Mesenchymal stem cell (in vitro differentiated cells and primary cell): ENCODE measurements at regions not wholly inside any gene's neighbourhood (a gene's known extent, or its start where the extent isn't known, plus 50 kb on each side); places are given as distances from the start of the nearest gene placed in this dataset.

Source experiments
- DNase-seq: peaks from one replicate; pipeline ENCODE4 v3.0.0-alpha.2; 2013
- H2AFZ ChIP-seq: one replicate; pipeline ENCODE4 v1.6.1; 2013; ENCODE audit warnings: low read depth, mild to moderate bottlenecking, control low read depth, inconsistent platforms, low read length, moderate library complexity
- H2AK5ac ChIP-seq: 2 replicates; pipeline ENCODE4 v1.6.1; 2013; ENCODE audit warnings: low read length, moderate library complexity, mild to moderate bottlenecking, inconsistent platforms; ENCODE audit not compliant: severe bottlenecking
- H2BK120ac ChIP-seq: one replicate; pipeline ENCODE4 v1.6.1; 2013; ENCODE audit warnings: low read depth, mild to moderate bottlenecking, inconsistent platforms, low read length, moderate library complexity
- H2BK12ac ChIP-seq, 2 experiments: one replicate each; pipeline ENCODE4 v1.6.1; 2013; ENCODE audit warnings: inconsistent platforms in 2 of 2, low read length in 2 of 2, mild to moderate bottlenecking in 2 of 2, moderate library complexity in 2 of 2, control low read depth in 1 of 2
- H2BK15ac ChIP-seq: one replicate; pipeline ENCODE4 v1.6.1; 2013; ENCODE audit warnings: mild to moderate bottlenecking, low read depth, inconsistent platforms; ENCODE audit not compliant: poor library complexity, severe bottlenecking
- H2BK5ac ChIP-seq: 2 replicates; pipeline ENCODE4 v1.6.1; 2013; ENCODE audit warnings: low read depth, mild to moderate bottlenecking, low read length, control low read depth, inconsistent platforms; ENCODE audit not compliant: poor library complexity, severe bottlenecking
- H3K14ac ChIP-seq, 2 experiments: one replicate each; pipeline ENCODE4 v1.6.1; 2013; ENCODE audit warnings: inconsistent platforms in 2 of 2, low read length in 2 of 2, control low read depth in 1 of 2, mild to moderate bottlenecking in 1 of 2, moderate library complexity in 1 of 2
- H3K18ac ChIP-seq, 2 experiments: one replicate each; pipeline ENCODE4 v1.6.1; 2013; ENCODE audit warnings: inconsistent platforms in 2 of 2, low read length in 2 of 2, control low read depth in 1 of 2, low read depth in 1 of 2, mild to moderate bottlenecking in 1 of 2
- H3K23ac ChIP-seq, 2 experiments: one replicate each; pipeline ENCODE4 v1.6.1; 2013; ENCODE audit warnings: inconsistent platforms in 2 of 2, low read length in 2 of 2, mild to moderate bottlenecking in 2 of 2, moderate library complexity in 2 of 2, control low read depth in 1 of 2
- H3K27ac ChIP-seq: 2 replicates; pipeline ENCODE4 v1.5.1; 2013; ENCODE audit warnings: mild to moderate bottlenecking, moderate library complexity, low read length, control low read depth, inconsistent platforms; ENCODE audit not compliant: poor library complexity, severe bottlenecking
- H3K27me3 ChIP-seq, 2 experiments: 2 replicates each; pipeline versions ENCODE4 v1.6.1 to v1.7.0; 2013; ENCODE audit warnings: low read length in 2 of 2, mild to moderate bottlenecking in 2 of 2, moderate library complexity in 2 of 2, control low read depth in 1 of 2, inconsistent platforms in 1 of 2; ENCODE audit not compliant: control insufficient read depth in 1 of 2, insufficient read depth in 1 of 2
- H3K36me3 ChIP-seq, 2 experiments: 2 replicates each; pipeline versions ENCODE4 v1.6.1 to v1.7.0; 2013; ENCODE audit warnings: low read length in 2 of 2, control low read depth in 1 of 2, inconsistent platforms in 1 of 2, low read depth in 1 of 2, mild to moderate bottlenecking in 1 of 2; ENCODE audit not compliant: insufficient read depth in 2 of 2, control insufficient read depth in 1 of 2
- H3K4ac ChIP-seq, 2 experiments: one replicate each; pipeline ENCODE4 v1.6.1; 2013; ENCODE audit warnings: inconsistent platforms in 2 of 2, low read length in 2 of 2, mild to moderate bottlenecking in 2 of 2, moderate library complexity in 2 of 2, control low read depth in 1 of 2, low read depth in 1 of 2
- H3K4me1 ChIP-seq: 2 replicates; pipeline ENCODE4 v1.6.1; 2013; ENCODE audit warnings: low read depth, low read length, control low read depth; ENCODE audit not compliant: control insufficient read depth, insufficient read depth
- H3K4me2 ChIP-seq: 2 replicates; pipeline ENCODE4 v1.6.1; 2013; ENCODE audit warnings: low read length, mild to moderate bottlenecking, inconsistent platforms; ENCODE audit not compliant: poor library complexity, severe bottlenecking
- H3K4me3 ChIP-seq, 2 experiments: 2 replicates each; pipeline versions ENCODE4 v1.5.1 to v1.7.0; 2013; ENCODE audit warnings: low read length in 2 of 2, mild to moderate bottlenecking in 2 of 2, control low read depth in 1 of 2, low read depth in 1 of 2; ENCODE audit not compliant: insufficient read depth in 1 of 2
- H3K79me1 ChIP-seq: replicated peaks from 2 replicates; pipeline ENCODE4 v1.6.1; 2013; ENCODE audit warnings: mild to moderate bottlenecking, control low read depth, low read length, inconsistent platforms; ENCODE audit not compliant: poor library complexity, severe bottlenecking
- H3K9ac ChIP-seq: 2 replicates; pipeline ENCODE4 v1.7.0; 2013; ENCODE audit warnings: mild to moderate bottlenecking, low read length, moderate library complexity
- H3K9me3 ChIP-seq: 2 replicates; pipeline ENCODE4 v1.7.0; 2013; ENCODE audit warnings: mild to moderate bottlenecking, low read length; ENCODE audit not compliant: control insufficient read depth
- H4K8ac ChIP-seq: one replicate; pipeline ENCODE4 v1.6.1; 2013; ENCODE audit warnings: inconsistent platforms, mild to moderate bottlenecking, low read length, moderate library complexity
- H4K91ac ChIP-seq: one replicate; pipeline ENCODE4 v1.6.1; 2013; ENCODE audit warnings: mild to moderate bottlenecking, low read length, inconsistent platforms
- WGBS: methylation state at CpG from one replicate; pipeline ENCODE4 v1.1.7; 2013; ENCODE audit warnings: mixed read lengths; 5-methylcytosine and 5-hydroxymethylcytosine counted together

- peaks cover 2% of the 10 kb centered on the region for H3K9me3 ChIP-seq
- H3K4me3 ChIP-seq = no peak overlapping the region
- no peak overlapping the region for H2AK5ac ChIP-seq
- no peak overlapping the region for H3K18ac ChIP-seq
- no peak overlapping the region for H2BK5ac ChIP-seq
- no peaks in the 10 kb centered on the region for H3K79me1 ChIP-seq
- no peak overlapping the region for H3K4ac ChIP-seq
- no peak overlapping the region for H2BK12ac ChIP-seq
- H2BK15ac ChIP-seq = no peak overlapping the region
- H3K27ac ChIP-seq = no peak overlapping the region
- H3K23ac ChIP-seq = no peak overlapping the region
- H3K27me3 ChIP-seq = no peaks in the 10 kb centered on the region
- H3K36me3 ChIP-seq = no peaks in the 10 kb centered on the region
- H3K14ac ChIP-seq = no peak overlapping the region
- no peak overlapping the region for H3K9ac ChIP-seq
- no peak overlapping the region for H4K91ac ChIP-seq
- no peak for DNase-seq
- H2AFZ ChIP-seq = no peak overlapping the region
- H3K4me1 ChIP-seq = no peaks in the 10 kb centered on the region
- no peak overlapping the region for H4K8ac ChIP-seq
- no peak overlapping the region for H2BK120ac ChIP-seq
- H3K4me2 ChIP-seq = no peak overlapping the region
Measured at GRCh38 chr4:59966758-59967157, 1233.4 kb upstream of the ADGRL3 start.

- Histone ChIP-seq H3K4me3 (no peak overlapping the region), H3K14ac (no peak overlapping the region)
Measured at GRCh38 chr4:59968796-59969195, 1231.3 kb upstream of the ADGRL3 start.

GRCh38 chr4:59969909-59970308 lies 1230.2 kb upstream of the ADGRL3 start:
- no peak overlapping the region for H2BK15ac ChIP-seq
- no peaks in the 10 kb centered on the region for H3K79me1 ChIP-seq
- no peaks in the 10 kb centered on the region for H3K27me3 ChIP-seq
- no peak overlapping the region for H3K23ac ChIP-seq
- no peak overlapping the region for H2BK12ac ChIP-seq
- no peak overlapping the region for H4K8ac ChIP-seq
- no peak overlapping the region for H2AK5ac ChIP-seq
- no peak overlapping the region for H2BK5ac ChIP-seq
- H4K91ac ChIP-seq = no peak overlapping the region
- H3K14ac ChIP-seq = no peak overlapping the region
- H2AFZ ChIP-seq = no peak overlapping the region
- H3K4me1 ChIP-seq = no peaks in the 10 kb centered on the region
- no peak overlapping the region for H2BK120ac ChIP-seq
- H3K4ac ChIP-seq = no peak overlapping the region
- H3K4me3 ChIP-seq = no peak overlapping the region
- no peak overlapping the region for H3K4me2 ChIP-seq
- WGBS = 87% methylated on average over 3 of the region's 3 CpGs
- no peak overlapping the region for H3K27ac ChIP-seq
- peaks cover 2% of the 10 kb centered on the region for H3K9me3 ChIP-seq
- no peak for DNase-seq
- H3K36me3 ChIP-seq = no peaks in the 10 kb centered on the region
- H3K18ac ChIP-seq = no peak overlapping the region
- no peak overlapping the region for H3K9ac ChIP-seq

More at GRCh38 chr4:59968796-59969195, 1231.3 kb upstream of the ADGRL3 start:
- Histone ChIP-seq H2AK5ac (no peak overlapping the region), H3K27ac (no peak overlapping the region), H3K4ac (no peak overlapping the region), H2BK120ac (no peak overlapping the region), H2BK12ac (no peak overlapping the region), H3K4me2 (no peak overlapping the region), H2AFZ (no peak overlapping the region), H3K4me1 (no peaks in the 10 kb centered on the region), H3K23ac (no peak overlapping the region), H2BK5ac (no peak overlapping the region), H3K79me1 (no peaks in the 10 kb centered on the region), H3K9ac (no peak overlapping the region), H3K9me3 (peaks cover 2% of the 10 kb centered on the region), H2BK15ac (no peak overlapping the region), H3K36me3 (no peaks in the 10 kb centered on the region), H4K8ac (no peak overlapping the region), H4K91ac (no peak overlapping the region), H3K27me3 (no peaks in the 10 kb centered on the region), H3K18ac (no peak overlapping the region)
- WGBS = 79% methylated on average over 2 of the region's 5 CpGs
- DNase-seq = no peak

GRCh38 chr4:59971952-59972351 lies 1228.2 kb upstream of the ADGRL3 start:
- no peak overlapping the region for H4K8ac ChIP-seq
- no peak overlapping the region for H2BK120ac ChIP-seq
- H2AK5ac ChIP-seq = no peak overlapping the region
- H3K4me1 ChIP-seq = no peaks in the 10 kb centered on the region
- no peak for DNase-seq
- H4K91ac ChIP-seq = no peak overlapping the region
- H2BK5ac ChIP-seq = no peak overlapping the region
- WGBS = 77% methylated on average over 1 of the region's 3 CpGs
- no peaks in the 10 kb centered on the region for H3K36me3 ChIP-seq
- no peak overlapping the region for H3K23ac ChIP-seq
- no peak overlapping the region for H3K4me2 ChIP-seq
- H3K79me1 ChIP-seq = no peaks in the 10 kb centered on the region
- H3K27me3 ChIP-seq = no peaks in the 10 kb centered on the region
- H2AFZ ChIP-seq = no peak overlapping the region
- no peak overlapping the region for H3K4ac ChIP-seq
- no peak overlapping the region for H3K4me3 ChIP-seq
- H3K14ac ChIP-seq = no peak overlapping the region
- H2BK12ac ChIP-seq = no peak overlapping the region
- H3K27ac ChIP-seq = no peak overlapping the region
- no peaks in the 10 kb centered on the region for H3K9me3 ChIP-seq
- no peak overlapping the region for H3K18ac ChIP-seq
- H2BK15ac ChIP-seq = no peak overlapping the region
- H3K9ac ChIP-seq = no peak overlapping the region
